CD14-positive monocyte (primary cell): ENCODE measurements at regions not wholly inside any gene's neighbourhood (a gene's known extent, or its start where the extent isn't known, plus 50 kb on each side); places are given as distances from the start of the nearest gene placed in this dataset.

Source experiments
- DNase-seq, 3 donors: peaks; one replicate each; pipeline ENCODE4 v3.0.0-alpha.2; 2011 to 2022
- H2AFZ ChIP-seq: 2 replicates; pipeline ENCODE4 v1.6.0; 2012; ENCODE audit warnings: mild to moderate bottlenecking, low read depth, low read length, inconsistent platforms; ENCODE audit not compliant: insufficient read depth, poor library complexity, severe bottlenecking
- H3K27ac ChIP-seq, 2 donors: 1 replicate in 1 of 2; 2 replicates in 1 of 2; pipeline ENCODE4 v1.5.1; 2012 to 2013; ENCODE audit warnings: low read length in 2 of 2, control low read depth in 1 of 2, inconsistent platforms in 1 of 2, low read depth in 1 of 2, mild to moderate bottlenecking in 1 of 2
- H3K27me3 ChIP-seq, 2 donors: one replicate each; pipeline versions ENCODE4 v1.6.0 to v1.6.1; 2011 to 2013; ENCODE audit warnings: low read length in 2 of 2; ENCODE audit not compliant: control insufficient read depth in 2 of 2, insufficient read depth in 2 of 2
- H3K36me3 ChIP-seq, 2 donors: replicated peaks in 1 of 2; 1 replicate in 1 of 2; 2 replicates in 1 of 2; pipeline versions ENCODE4 v1.5.1 to v1.6.1; 2012 to 2013; ENCODE audit warnings: low read length in 2 of 2, control low read depth in 1 of 2, inconsistent platforms in 1 of 2, mild to moderate bottlenecking in 1 of 2; ENCODE audit not compliant: insufficient read depth in 2 of 2, control insufficient read depth in 1 of 2
- H3K4me1 ChIP-seq, 2 donors: 1 replicate in 1 of 2; 2 replicates in 1 of 2; pipeline versions ENCODE4 v1.5.1 to v1.6.1; 2012 to 2013; ENCODE audit warnings: low read length in 2 of 2, control low read depth in 1 of 2, inconsistent platforms in 1 of 2, mild to moderate bottlenecking in 1 of 2, moderate library complexity in 1 of 2; ENCODE audit not compliant: insufficient read depth in 2 of 2, control insufficient read depth in 1 of 2
- H3K4me2 ChIP-seq: replicated peaks from 2 replicates; pipeline ENCODE3; 2012; ENCODE audit warnings: low read length, moderate library complexity, mild to moderate bottlenecking; ENCODE audit not compliant: poor library complexity, severe bottlenecking; ENCODE audit errors: extremely low read depth
- H3K4me3 ChIP-seq, 3 experiments: fragments of 200-600 bp in 1 of 3; sonication (generic) in 1 of 3; replicated peaks in 1 of 3; 1 replicate in 2 of 3; 2 replicates in 1 of 3; pipeline ENCODE4 v1.5.1; 2011 to 2013; ENCODE audit warnings: low read length in 3 of 3, mild to moderate bottlenecking in 3 of 3, control low read depth in 2 of 3, low read depth in 2 of 3, inconsistent platforms in 1 of 3, moderate library complexity in 1 of 3
- H3K79me2 ChIP-seq: 2 replicates; pipeline ENCODE4 v1.6.0; 2012; ENCODE audit warnings: mild to moderate bottlenecking, control low read depth, inconsistent platforms, low read length, moderate library complexity; ENCODE audit not compliant: insufficient read depth
- H3K9ac ChIP-seq: 2 replicates; pipeline ENCODE4 v1.6.0; 2017; ENCODE audit warnings: low read length, mild to moderate bottlenecking; ENCODE audit not compliant: insufficient read depth, poor library complexity, severe bottlenecking
- H3K9me3 ChIP-seq, 2 donors: replicated peaks in 1 of 2; 1 replicate in 1 of 2; 2 replicates in 1 of 2; pipeline versions ENCODE4 v1.5.1 to v1.6.1; 2012 to 2013; ENCODE audit warnings: low read length in 2 of 2, control low read depth in 1 of 2; ENCODE audit not compliant: control insufficient read depth in 1 of 2, insufficient read depth in 1 of 2
- H4K20me1 ChIP-seq: 2 replicates; pipeline ENCODE4 v1.6.0; 2012; ENCODE audit warnings: mild to moderate bottlenecking, low read length, control low read depth, moderate library complexity; ENCODE audit not compliant: insufficient read depth
- H3K27ac Mint-ChIP-seq, 7 donors: one replicate each; pipeline ENCODE4 v1.8.0; 2020; ENCODE audit warnings: mild to moderate bottlenecking in 7 of 7, mixed read lengths in 7 of 7, moderate library complexity in 6 of 7, inconsistent platforms in 2 of 7
- H3K27me3 Mint-ChIP-seq, 3 donors: one replicate each; pipeline ENCODE4 v1.8.0; 2021 to 2022; ENCODE audit warnings: low read depth in 3 of 3, mild to moderate bottlenecking in 3 of 3, mixed read lengths in 3 of 3, moderate library complexity in 3 of 3, inconsistent platforms in 1 of 3
- H3K36me3 Mint-ChIP-seq, 2 donors: one replicate each; pipeline ENCODE4 v1.8.0; 2020; ENCODE audit warnings: mixed read lengths in 2 of 2, inconsistent platforms in 1 of 2, mild to moderate bottlenecking in 1 of 2
- H3K4me1 Mint-ChIP-seq: one replicate; pipeline ENCODE4 v1.8.0; 2020; ENCODE audit warnings: mild to moderate bottlenecking, mixed read lengths
- H3K4me3 Mint-ChIP-seq, 2 donors: one replicate each; pipeline ENCODE4 v1.8.0; 2020; ENCODE audit warnings: mild to moderate bottlenecking in 2 of 2, mixed read lengths in 2 of 2, moderate library complexity in 1 of 2
- H3K9me3 Mint-ChIP-seq, 7 donors: one replicate each; pipeline ENCODE4 v1.8.0; 2020 to 2022; ENCODE audit warnings: mixed read lengths in 7 of 7, mild to moderate bottlenecking in 6 of 7, moderate library complexity in 6 of 7, inconsistent platforms in 2 of 7
- CTCF ChIP-seq: fragments of 200-600 bp; IDR thresholded peaks from one replicate; pipeline ENCODE4 v1.8.0; 2022; ENCODE audit warnings: antibody characterized with exemption, mild to moderate bottlenecking
- WGBS: methylation state at CpG from one replicate; pipeline ENCODE4 v1.1.5; 2013; ENCODE audit warnings: missing lambda C conversion rate; ENCODE audit not compliant: insufficient coverage; 5-methylcytosine and 5-hydroxymethylcytosine counted together
- intact Hi-C, 2 donors: fragments of 100-400 bp; cut with micrococcal nuclease; formaldehyde crosslinking; loops; one replicate each; pipeline versions ENCODE4 v1.15.0 to v1.15.1; 2023

GRCh38 chr13:42409075-42409474, 137.1 kb downstream of the AKAP11 start:
- no peaks in the 10 kb centered on the region for H3K9me3 ChIP-seq
- H3K27me3 ChIP-seq = no peaks in the 10 kb centered on the region
- Mint-ChIP-seq H3K9me3 (peaks cover 0 to 3% (median 0%) of the 10 kb centered on the region in 7 donors), H3K4me1 (no peaks in the 10 kb centered on the region), H3K36me3 (no peaks in the 10 kb centered on the region), H3K27ac (no peak overlapping the region), H3K4me3 (no peak overlapping the region), H3K27me3 (peaks cover 0 to 3% (median 0%) of the 10 kb centered on the region in 3 donors)
- intact Hi-C loops = no loop called here
- no peaks in the 10 kb centered on the region for H3K36me3 ChIP-seq
- 100% methylated on average over 1 of the region's 3 CpGs for WGBS
- no peak overlapping the region for H3K9ac ChIP-seq
- no peaks in the 10 kb centered on the region for H4K20me1 ChIP-seq
- no peaks in the 10 kb centered on the region for H3K4me1 ChIP-seq
- H3K27ac ChIP-seq = no peak overlapping the region
- no peak overlapping the region for H3K4me3 ChIP-seq
- DNase-seq = no peak
- H2AFZ ChIP-seq = no peak overlapping the region
- TF ChIP-seq CTCF = no peak
- no peak overlapping the region for H3K4me2 ChIP-seq
- no peaks in the 10 kb centered on the region for H3K79me2 ChIP-seq

- no peaks in the 10 kb centered on the region for H3K36me3 ChIP-seq
- H3K36me3 Mint-ChIP-seq = no peaks in the 10 kb centered on the region
- no peak for DNase-seq
- no peak for TF ChIP-seq CTCF
- no peak overlapping the region for H3K27ac ChIP-seq
- H3K4me3 Mint-ChIP-seq = no peak overlapping the region
- no peaks in the 10 kb centered on the region for H4K20me1 ChIP-seq
- peaks cover 0 to 3% (median 0%) of the 10 kb centered on the region in 7 donors for H3K9me3 Mint-ChIP-seq
- no peak overlapping the region for H3K4me2 ChIP-seq
- no peak overlapping the region for H3K27ac Mint-ChIP-seq
- H3K4me1 Mint-ChIP-seq = no peaks in the 10 kb centered on the region
- H2AFZ ChIP-seq = no peak overlapping the region
- no peaks in the 10 kb centered on the region for H3K27me3 ChIP-seq
- no peaks in the 10 kb centered on the region for H3K79me2 ChIP-seq
- no peak overlapping the region for H3K4me3 ChIP-seq
- H3K27me3 Mint-ChIP-seq = peaks cover 0 to 3% (median 0%) of the 10 kb centered on the region in 3 donors
- no peak overlapping the region for H3K9ac ChIP-seq
- intact Hi-C loops = no loop called here
- no peaks in the 10 kb centered on the region for H3K4me1 ChIP-seq
- H3K9me3 ChIP-seq = no peaks in the 10 kb centered on the region
Observed at GRCh38 chr13:42409551-42409950, 137.6 kb downstream of the AKAP11 start.
